GM20000 (cell line): ENCODE measurements at regions not wholly inside any gene's neighbourhood (a gene's known extent, or its start where the extent isn't known, plus 50 kb on each side); places are given as distances from the start of the nearest gene placed in this dataset.

ENCODE experiments used
- DNase-seq: peaks from one replicate; pipeline ENCODE4 v3.0.0; 2012; ENCODE audit warnings: low spot score
- CTCF ChIP-seq: IDR thresholded peaks from 2 replicates; pipeline ENCODE4 v1.5.1; 2012; ENCODE audit warnings: mild to moderate bottlenecking, control low read depth; ENCODE audit errors: extremely low read depth, missing control alignments

DNA sequence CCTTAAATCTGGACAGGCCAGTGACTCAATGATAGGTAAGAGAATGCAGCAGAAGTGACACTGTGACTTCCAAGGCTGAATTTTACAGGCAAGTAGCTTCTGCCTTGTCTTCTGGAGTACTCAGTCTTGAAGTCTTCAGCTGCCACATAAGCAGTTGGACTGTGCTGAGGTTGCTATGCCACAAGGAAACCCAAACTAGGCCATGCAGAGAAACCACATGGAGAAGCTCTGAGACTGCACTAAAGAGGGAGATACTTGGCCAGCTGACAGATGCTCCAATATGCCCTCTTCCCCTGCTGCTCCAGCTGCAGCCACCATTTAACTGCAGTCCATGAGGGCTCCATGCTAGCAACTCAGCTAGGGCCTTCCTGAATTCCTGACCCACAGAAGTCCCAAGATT is 119.4 kb upstream of the GADL1 start:
- no peak for DNase-seq
- TF ChIP-seq CTCF: no peak

- DNase-seq: no peak
These were observed 120.0 kb upstream of the GADL1 start for GRCh38 chr3:31014317-31015040.

GRCh38 chr3:31016196-31016595 is 121.7 kb upstream of the GADL1 start:
- TF ChIP-seq CTCF: no peak
- DNase-seq: no peak

More at GRCh38 chr3:31014317-31015040, 120.0 kb upstream of the GADL1 start:
- TF ChIP-seq CTCF: no peak

DNA sequence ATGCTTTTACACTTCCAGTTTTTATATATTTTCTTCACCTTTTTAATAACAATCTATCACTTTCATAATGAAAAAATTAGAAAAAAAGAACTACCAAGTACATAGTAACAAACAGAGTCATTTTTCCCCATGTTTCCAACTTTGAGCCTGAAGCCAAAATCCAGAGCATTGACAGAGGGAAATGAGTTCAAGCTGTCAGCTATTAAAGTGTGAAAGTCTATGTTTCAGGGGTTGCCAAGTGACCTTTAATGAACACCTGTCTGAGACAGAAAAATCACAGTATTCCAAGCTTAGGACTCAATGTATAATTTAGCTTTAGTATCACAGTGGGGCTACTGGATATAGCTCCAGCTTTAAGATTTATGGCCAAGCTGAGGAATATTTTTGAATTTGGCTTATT is 128.3 kb upstream of the GADL1 start:
- no peak for TF ChIP-seq CTCF
- no peak for DNase-seq

- TF ChIP-seq CTCF: no peak
- DNase-seq: no peak
These were observed 131.1 kb upstream of the GADL1 start for GRCh38 chr3:31025541-31025940.

- no peak for DNase-seq
- no peak for TF ChIP-seq CTCF
These were observed 132.8 kb upstream of the GADL1 start for GRCh38 chr3:31027191-31027761.

GRCh38 chr3:31027914-31028313 is 133.5 kb upstream of the GADL1 start:
- TF ChIP-seq CTCF: no peak
- DNase-seq: no peak
